ENCODE measurements at regions not wholly inside any gene's neighbourhood (a gene's known extent, or its start where the extent isn't known, plus 50 kb on each side); places are given as distances from the start of the nearest gene placed in this dataset.

GRCh38 chr1:95407886-95408291 is 173.9 kb downstream of the RWDD3 start (continued):
- TF ChIP-seq, protein P1, sequence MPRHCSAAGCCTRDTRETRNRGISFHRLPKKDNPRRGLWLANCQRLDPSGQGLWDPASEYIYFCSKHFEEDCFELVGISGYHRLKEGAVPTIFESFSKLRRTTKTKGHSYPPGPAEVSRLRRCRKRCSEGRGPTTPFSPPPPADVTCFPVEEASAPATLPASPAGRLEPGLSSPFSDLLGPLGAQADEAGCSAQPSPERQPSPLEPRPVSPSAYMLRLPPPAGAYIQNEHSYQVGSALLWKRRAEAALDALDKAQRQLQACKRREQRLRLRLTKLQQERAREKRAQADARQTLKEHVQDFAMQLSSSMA (CRISPR knock-in tag; IDR thresholded peaks at IDR 0.05): no peak
- no peak for TF ChIP-seq ZNF317 (CRISPR knock-in tag; IDR thresholded peaks at IDR 0.05)
- no peak for TF ChIP-seq ZNF136 (CRISPR knock-in tag; IDR thresholded peaks at IDR 0.05; ENCODE audit: low read depth)
- TF ChIP-seq TAF1 (CRISPR knock-in tag; IDR thresholded peaks at IDR 0.05): no peak
- no peak for TF ChIP-seq ZNF124 (CRISPR knock-in tag; IDR thresholded peaks at IDR 0.05)

- no peak overlapping the region for H3K27ac ChIP-seq (ENCODE audit: extremely low read length, insufficient read depth, low read length)
- no peak overlapping the region for H3K4me3 ChIP-seq (replicated peaks in 1 of 3; ENCODE audit: insufficient read depth in 1 of 3, low read depth in 2 of 3, low read length in 3 of 3)
- H3K36me3 ChIP-seq (replicated peaks in 1 of 2; ENCODE audit: control insufficient read depth in 1 of 2, insufficient read depth in 2 of 2, low read length in 2 of 2): no peaks in the 10 kb centered on the region
- no peaks in the 10 kb centered on the region for H3K27me3 ChIP-seq (ENCODE audit: control insufficient read depth in 1 of 2, insufficient read depth in 2 of 2, low read length in 2 of 2)
- POLR2A ChIA-PET: no interaction called here
- H4K20me1 ChIP-seq (ENCODE audit: insufficient read depth, low read length): no peaks in the 10 kb centered on the region
- H2AFZ ChIP-seq (ENCODE audit: low read length): no peak overlapping the region
- H3K4me2 ChIP-seq (ENCODE audit: low read depth, low read length): no peak overlapping the region
- H3K4me1 ChIP-seq (ENCODE audit: insufficient read depth, low read length): no peaks in the 10 kb centered on the region
- BruUV-seq (replicated peaks): no TSS peak
- ATAC-seq (no peak), DNase-seq (ENCODE audit: low spot score) (no peak), FAIRE-seq (no peak)
- no peaks in the 10 kb centered on the region for H3K79me2 ChIP-seq (ENCODE audit: insufficient read depth, low read length)
- intact Hi-C loops (cut with micrococcal nuclease; ENCODE audit: unreplicated experiment) (no loop called here), in situ Hi-C loops (cut with HindIII; ENCODE audit: extremely low pct_ligation_motif_present, low pct_unique_long_range_greater_than_20kb) (no loop called here)
- no peak overlapping the region for H3K9ac ChIP-seq (ENCODE audit: insufficient read depth, low read depth, low read length)
- no peaks in the 10 kb centered on the region for H3K9me3 ChIP-seq (ENCODE audit: low read length)
- CTCF ChIA-PET (ENCODE audit: low intra/inter-chr PET ratio, low total read pairs): no interaction called here
- 1% methylated on average over 4 of the region's 4 CpGs for WGBS (ENCODE audit: low lambda C conversion rate)
- TF ChIP-seq REST (IDR thresholded peaks at IDR 0.05; ENCODE audit: borderline replicate concordance in 1 of 2, low read depth in 1 of 2, low read length in 2 of 2) (no peak), KIAA2018 (CRISPR knock-in tag; IDR thresholded peaks at IDR 0.05; ENCODE audit: borderline replicate concordance) (no peak), ZNF317 (CRISPR knock-in tag; IDR thresholded peaks at IDR 0.05) (no peak), ZNF720 (CRISPR knock-in tag; IDR thresholded peaks at IDR 0.05) (no peak)
Measured at GRCh38 chr1:95408507-95409136, 174.6 kb downstream of the RWDD3 start.
